SU-DHL-6 (cell line): ENCODE measurements at regions not wholly inside any gene's neighbourhood (a gene's known extent, or its start where the extent isn't known, plus 50 kb on each side); places are given as distances from the start of the nearest gene placed in this dataset.

Experiments
- H2AFZ ChIP-seq: fragments of 200-600 bp; sonication (generic); 2 replicates; pipeline ENCODE4 v1.6.1; 2014; ENCODE audit warnings: low read depth, mild to moderate bottlenecking, moderate library complexity, mixed read lengths, antibody characterized with exemption, low read length; ENCODE audit not compliant: severe bottlenecking
- H3F3A ChIP-seq: fragments of 200-600 bp; shearing (Covaris generic); 2 replicates; pipeline ENCODE4 v1.6.0; 2016; ENCODE audit warnings: antibody characterized with exemption, mild to moderate bottlenecking; ENCODE audit not compliant: insufficient read depth
- H3K27ac ChIP-seq: fragments of 200-600 bp; sonication (generic); 2 replicates; pipeline ENCODE4 v1.5.1; 2016; ENCODE audit warnings: low read depth, mild to moderate bottlenecking, low read length, moderate library complexity, mixed read lengths
- H3K27me3 ChIP-seq: fragments of 200-600 bp; sonication (generic), shearing (Covaris generic); 2 replicates; pipeline ENCODE4 v1.6.0; 2014; ENCODE audit warnings: mild to moderate bottlenecking, low read length
- H3K36me3 ChIP-seq: fragments of 200-600 bp; sonication (generic); 2 replicates; pipeline ENCODE4 v1.6.1; 2014; ENCODE audit warnings: mild to moderate bottlenecking, low read length, mixed read lengths
- H3K4me2 ChIP-seq: fragments of 300-600, 200-600 bp; shearing (Covaris generic), sonication (generic); 2 replicates; pipeline ENCODE4 v1.6.0; 2014; ENCODE audit warnings: low read length, low read depth, mild to moderate bottlenecking; ENCODE audit not compliant: poor library complexity, severe bottlenecking
- H3K4me3 ChIP-seq: fragments of 200-600 bp; sonication (generic); 2 replicates; pipeline ENCODE4 v1.5.1; 2014; ENCODE audit warnings: antibody characterized with exemption, low read length, mild to moderate bottlenecking, mixed read lengths; ENCODE audit not compliant: insufficient read depth, poor library complexity, severe bottlenecking
- H3K79me2 ChIP-seq: fragments of 200-600 bp; sonication (generic); 2 replicates; pipeline ENCODE4 v1.6.1; 2014; ENCODE audit warnings: mild to moderate bottlenecking, low read length, moderate library complexity; ENCODE audit not compliant: insufficient read depth
- H3K9ac ChIP-seq: fragments of 200-600 bp; sonication (generic); 2 replicates; pipeline ENCODE4 v1.7.0; 2014; ENCODE audit warnings: mild to moderate bottlenecking, low read length
- H3K9me2 ChIP-seq: fragments of 200-600 bp; sonication (generic); replicated peaks from 2 replicates; pipeline ENCODE4 v1.6.1; 2014; ENCODE audit warnings: low read length; ENCODE audit not compliant: insufficient read depth
- H3K9me3 ChIP-seq: fragments of 200-600 bp; sonication (generic); 2 replicates; pipeline ENCODE4 v1.6.1; 2014; ENCODE audit warnings: low read length, mixed read lengths; ENCODE audit not compliant: insufficient read depth
- H4K20me1 ChIP-seq: fragments of 200-600 bp; sonication (generic); 2 replicates; pipeline ENCODE4 v1.6.1; 2014; ENCODE audit warnings: low read depth, mild to moderate bottlenecking, antibody characterized with exemption, low read length, moderate library complexity, mixed read lengths
- CTCF ChIP-seq: fragments of 200-600 bp; sonication (generic); IDR thresholded peaks from one replicate; pipeline ENCODE4 v1.5.1; 2017; ENCODE audit warnings: antibody characterized with exemption, mild to moderate bottlenecking, low read length, moderate library complexity; ENCODE audit not compliant: insufficient read depth, poor library complexity, severe bottlenecking
- EZH2phosphoT487 ChIP-seq: fragments of 200-600 bp; sonication (generic), shearing (Covaris generic); conservative IDR thresholded peaks from 2 replicates; pipeline ENCODE4 v1.6.1; 2018; ENCODE audit warnings: mild to moderate bottlenecking, antibody characterized with exemption, low read length, moderate library complexity, mixed read lengths

- Histone ChIP-seq H3K9me2 (no peaks in the 10 kb centered on the region), H3K36me3 (no peaks in the 10 kb centered on the region), H3K9ac (no peak overlapping the region), H3K27ac (no peak overlapping the region), H3F3A (no peaks in the 10 kb centered on the region), H3K79me2 (no peaks in the 10 kb centered on the region), H3K27me3 (no peaks in the 10 kb centered on the region), H3K4me2 (no peak overlapping the region), H4K20me1 (no peaks in the 10 kb centered on the region), H3K9me3 (no peaks in the 10 kb centered on the region), H3K4me3 (no peak overlapping the region), H2AFZ (no peak overlapping the region)
- TF ChIP-seq CTCF: no peak
- TF ChIP-seq EZH2phosphoT487: no peak
These were observed 446.8 kb upstream of the CXADR start for GRCh38 chr21:17066006-17066405.

DNA sequence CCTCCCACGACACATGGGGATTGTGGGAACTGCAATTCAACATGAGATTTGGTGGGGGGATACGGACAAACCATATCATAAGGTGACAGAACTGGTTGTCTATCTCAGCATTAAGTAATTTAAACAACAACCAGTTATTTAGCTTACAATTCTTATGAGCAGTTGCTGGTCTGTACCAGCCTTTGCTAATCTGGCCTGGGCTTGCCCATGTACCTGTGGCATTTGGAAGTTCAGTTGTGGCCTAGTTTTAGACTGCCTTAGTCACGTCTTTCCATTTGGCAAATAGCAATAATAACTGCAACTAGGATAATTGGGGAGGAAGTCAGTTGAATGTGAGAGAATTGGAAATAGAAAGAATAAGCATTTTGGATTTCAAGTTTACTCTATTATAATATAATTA, 441.8 kb upstream of the CXADR start:
- H3K9ac ChIP-seq: no peak overlapping the region
- no peak overlapping the region for H3K4me3 ChIP-seq
- TF ChIP-seq CTCF: no peak
- TF ChIP-seq EZH2phosphoT487: no peak
- H3K9me2 ChIP-seq: no peaks in the 10 kb centered on the region
- H3K27ac ChIP-seq: no peak overlapping the region
- H4K20me1 ChIP-seq: no peaks in the 10 kb centered on the region
- H3K27me3 ChIP-seq: no peaks in the 10 kb centered on the region
- no peaks in the 10 kb centered on the region for H3K36me3 ChIP-seq
- H3K9me3 ChIP-seq: no peaks in the 10 kb centered on the region
- no peaks in the 10 kb centered on the region for H3K79me2 ChIP-seq
- H3K4me2 ChIP-seq: no peak overlapping the region
- no peaks in the 10 kb centered on the region for H3F3A ChIP-seq
- no peak overlapping the region for H2AFZ ChIP-seq

- H3K27ac ChIP-seq: no peak overlapping the region
- H3F3A ChIP-seq: no peaks in the 10 kb centered on the region
- no peak overlapping the region for H2AFZ ChIP-seq
- no peaks in the 10 kb centered on the region for H3K27me3 ChIP-seq
- no peaks in the 10 kb centered on the region for H3K9me3 ChIP-seq
- no peak overlapping the region for H3K9ac ChIP-seq
- no peaks in the 10 kb centered on the region for H4K20me1 ChIP-seq
- H3K9me2 ChIP-seq: no peaks in the 10 kb centered on the region
- no peak overlapping the region for H3K4me3 ChIP-seq
- H3K36me3 ChIP-seq: no peaks in the 10 kb centered on the region
- no peaks in the 10 kb centered on the region for H3K79me2 ChIP-seq
- TF ChIP-seq EZH2phosphoT487: no peak
- no peak for TF ChIP-seq CTCF
- H3K4me2 ChIP-seq: no peak overlapping the region
These were observed 431.6 kb upstream of the CXADR start for GRCh38 chr21:17081193-17081592.
